ENCODE measurements at regions not wholly inside any gene's neighbourhood (a gene's known extent, or its start where the extent isn't known, plus 50 kb on each side); places are given as distances from the start of the nearest gene placed in this dataset.

- TF ChIP-seq BACH1 (IDR thresholded peaks at IDR 0.05; ENCODE audit: low read length) (no peak), POLR2AphosphoS5 (IDR thresholded peaks at IDR 0.05; ENCODE audit: low read depth, low read length) (no peak)
Measured at GRCh38 chr4:35494955-35495354, 749.4 kb downstream of the ARAP2 start (continued).
